GM12865 (cell line): ENCODE measurements at regions not wholly inside any gene's neighbourhood (a gene's known extent, or its start where the extent isn't known, plus 50 kb on each side); places are given as distances from the start of the nearest gene placed in this dataset.

Experiments used
- DNase-seq: peaks from one replicate; pipeline ENCODE4 v3.0.0; 2010; ENCODE audit warnings: low read depth
- H3K4me3 ChIP-seq: 2 replicates; pipeline ENCODE4 v1.5.1; 2011; ENCODE audit warnings: mild to moderate bottlenecking, low read depth, low read length, control low read depth
- TF ChIP-seq, protein P1 (sequence below): IDR thresholded peaks from 2 replicates; pipeline ENCODE4 v1.5.1; 2011; ENCODE audit warnings: low read length, control low read depth, low read depth, inconsistent platforms; ENCODE audit not compliant: insufficient read depth; ENCODE audit errors: missing control alignments

DNA sequence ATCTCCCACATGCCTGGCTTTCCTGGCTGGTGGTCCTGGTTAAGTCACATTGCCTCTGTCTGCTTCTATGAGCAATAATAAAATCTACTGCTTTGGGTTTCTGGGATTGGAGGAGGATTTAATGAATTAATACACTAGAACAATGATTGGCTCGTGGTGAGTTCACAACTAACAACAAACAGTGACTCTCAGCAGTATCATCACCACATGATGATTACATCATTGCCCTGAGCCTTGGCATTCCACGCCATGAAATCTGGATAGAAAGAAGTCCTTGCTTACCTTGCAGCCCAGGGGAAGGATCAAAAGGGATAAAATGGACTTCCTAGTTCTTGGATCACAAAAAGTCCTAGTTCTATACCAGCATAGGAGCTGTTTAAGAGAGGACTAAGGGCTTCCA lies 1069.0 kb downstream of the VRK1 start:
- TF ChIP-seq, protein P1, sequence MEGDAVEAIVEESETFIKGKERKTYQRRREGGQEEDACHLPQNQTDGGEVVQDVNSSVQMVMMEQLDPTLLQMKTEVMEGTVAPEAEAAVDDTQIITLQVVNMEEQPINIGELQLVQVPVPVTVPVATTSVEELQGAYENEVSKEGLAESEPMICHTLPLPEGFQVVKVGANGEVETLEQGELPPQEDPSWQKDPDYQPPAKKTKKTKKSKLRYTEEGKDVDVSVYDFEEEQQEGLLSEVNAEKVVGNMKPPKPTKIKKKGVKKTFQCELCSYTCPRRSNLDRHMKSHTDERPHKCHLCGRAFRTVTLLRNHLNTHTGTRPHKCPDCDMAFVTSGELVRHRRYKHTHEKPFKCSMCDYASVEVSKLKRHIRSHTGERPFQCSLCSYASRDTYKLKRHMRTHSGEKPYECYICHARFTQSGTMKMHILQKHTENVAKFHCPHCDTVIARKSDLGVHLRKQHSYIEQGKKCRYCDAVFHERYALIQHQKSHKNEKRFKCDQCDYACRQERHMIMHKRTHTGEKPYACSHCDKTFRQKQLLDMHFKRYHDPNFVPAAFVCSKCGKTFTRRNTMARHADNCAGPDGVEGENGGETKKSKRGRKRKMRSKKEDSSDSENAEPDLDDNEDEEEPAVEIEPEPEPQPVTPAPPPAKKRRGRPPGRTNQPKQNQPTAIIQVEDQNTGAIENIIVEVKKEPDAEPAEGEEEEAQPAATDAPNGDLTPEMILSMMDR, result no peak
- no peak overlapping the region for H3K4me3 ChIP-seq
- DNase-seq, result no peak

DNA sequence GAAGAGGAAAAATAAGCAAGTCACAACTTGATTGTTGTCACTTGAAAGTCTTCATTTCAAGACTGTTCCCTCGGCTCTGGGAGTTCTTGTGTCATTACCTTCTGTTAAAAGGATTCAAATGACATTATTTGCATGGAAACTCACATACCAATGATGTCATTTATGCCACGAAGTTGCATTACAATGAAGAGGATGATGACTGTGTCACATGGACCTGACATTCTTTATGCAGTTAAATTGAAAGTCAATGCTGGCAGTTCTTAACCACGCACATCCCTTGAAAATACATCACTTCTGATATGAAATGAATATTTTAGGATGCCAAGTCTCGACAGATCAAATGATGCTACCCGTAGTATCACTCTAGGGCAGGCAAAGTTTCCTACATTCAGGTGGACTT lies 1069.5 kb downstream of the VRK1 start:
- H3K4me3 ChIP-seq, result no peak overlapping the region
- TF ChIP-seq, protein P1, result no peak
- DNase-seq, result no peak

DNA sequence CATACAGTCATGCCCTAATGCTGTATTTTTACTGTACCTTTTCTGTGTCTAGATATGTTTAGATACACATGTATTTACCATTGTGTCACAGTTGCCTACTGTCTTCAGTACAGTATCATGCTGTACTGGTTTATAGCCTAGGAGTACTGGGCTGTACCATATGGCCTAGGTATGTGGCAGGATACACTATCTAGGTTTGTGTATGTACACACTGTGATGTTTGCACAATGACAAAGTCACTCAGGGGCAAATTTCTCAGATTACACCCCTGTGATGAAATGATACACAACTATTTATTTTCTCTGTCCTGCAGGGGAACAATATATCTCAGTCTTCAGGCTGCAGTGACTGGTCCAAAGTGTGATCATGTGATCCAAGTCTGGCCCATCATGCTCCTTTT lies 1076.1 kb downstream of the VRK1 start:
- DNase-seq, result no peak
- TF ChIP-seq, protein P1, result no peak
- H3K4me3 ChIP-seq, result no peak overlapping the region

DNA sequence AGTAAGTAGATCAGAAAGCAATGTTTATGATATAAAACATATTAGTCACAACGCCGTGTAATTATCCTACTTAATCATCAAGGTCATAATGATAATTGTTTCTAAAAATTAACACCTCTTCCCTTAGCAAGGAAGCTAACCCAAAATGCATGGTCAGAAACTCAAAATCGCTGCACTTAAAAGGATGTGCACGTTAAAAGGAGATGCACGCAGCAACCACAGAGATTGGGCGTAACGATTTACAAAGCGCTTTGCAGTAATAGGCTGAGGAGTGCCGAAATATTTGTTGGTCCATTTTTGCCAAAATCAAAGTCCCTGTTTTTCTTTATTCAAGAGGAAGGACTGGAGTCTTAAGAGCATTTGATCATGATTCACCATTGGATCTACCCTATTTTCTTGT lies 1077.2 kb downstream of the VRK1 start:
- TF ChIP-seq, protein P1, result no peak
- no peak for DNase-seq
- no peak overlapping the region for H3K4me3 ChIP-seq

DNA sequence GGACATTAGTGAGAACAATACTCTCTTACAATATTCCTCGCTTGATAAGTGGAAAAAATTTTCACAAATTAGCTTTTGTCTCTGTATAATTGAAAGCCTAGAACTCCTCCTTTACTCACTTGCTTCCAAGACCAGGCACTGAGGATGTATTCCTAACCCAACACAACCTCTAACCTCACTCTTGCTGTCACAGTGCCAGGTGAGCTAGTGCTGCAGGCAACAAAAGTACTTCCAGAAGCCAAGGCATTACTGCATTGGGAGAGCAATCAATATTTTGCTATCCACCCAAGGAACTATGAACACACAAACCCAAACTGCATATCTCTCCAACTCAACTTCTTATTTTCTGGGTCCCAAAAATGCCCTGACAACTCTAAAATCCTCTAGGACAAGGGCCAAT lies 1081.0 kb downstream of the VRK1 start:
- TF ChIP-seq, protein P1, result no peak
- DNase-seq, result no peak
- no peak overlapping the region for H3K4me3 ChIP-seq

DNA sequence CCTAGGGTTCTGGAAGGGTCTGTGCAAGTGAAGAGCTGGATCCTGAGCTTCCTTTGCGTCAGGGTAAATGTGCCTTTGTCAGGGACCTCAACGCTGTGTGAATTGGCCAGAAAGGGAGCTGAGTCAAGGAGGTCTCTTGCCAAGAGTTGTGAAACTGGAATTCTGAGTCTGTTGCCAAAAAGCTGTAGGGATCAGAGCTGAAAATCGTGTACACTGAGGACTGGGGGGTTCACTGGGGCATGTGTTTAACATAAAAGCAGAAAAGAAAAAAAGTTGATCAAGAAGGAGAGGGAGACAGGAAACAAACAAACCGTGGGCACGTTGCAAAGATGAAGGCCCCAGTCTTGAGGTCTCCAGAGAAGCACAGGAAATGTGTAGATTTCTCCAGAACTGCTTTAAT lies 1081.5 kb downstream of the VRK1 start:
- DNase-seq, result no peak
- H3K4me3 ChIP-seq, result no peak overlapping the region
- TF ChIP-seq, protein P1, result no peak

DNA sequence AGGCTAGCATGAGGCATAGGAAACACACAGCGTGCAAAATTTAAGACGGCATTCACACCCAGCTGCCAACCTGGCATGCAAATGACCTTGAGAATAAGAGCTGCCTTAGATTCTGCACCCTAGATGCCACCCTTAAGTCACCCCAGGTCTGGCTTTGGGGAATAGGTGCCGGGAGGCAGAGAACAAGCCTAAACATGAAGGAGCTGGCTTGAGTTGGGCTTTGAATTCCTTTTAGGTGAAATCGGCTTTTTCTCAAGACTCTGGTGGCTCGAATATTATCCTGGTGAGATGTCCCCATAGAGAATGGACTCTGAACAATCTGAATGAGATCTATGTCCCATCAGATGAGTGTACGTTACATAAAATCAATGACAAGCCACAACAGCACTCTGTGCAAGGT lies 1090.5 kb downstream of the VRK1 start:
- TF ChIP-seq, protein P1, result no peak
- H3K4me3 ChIP-seq, result no peak overlapping the region

More for the DNA sequence above, 1090.5 kb downstream of the VRK1 start:
- DNase-seq, result no peak
